Mesothelial cell of epicardium (in vitro differentiated cells): ENCODE measurements at regions not wholly inside any gene's neighbourhood (a gene's known extent, or its start where the extent isn't known, plus 50 kb on each side); places are given as distances from the start of the nearest gene placed in this dataset.

Source experiments
- DNase-seq, 2 experiments: peaks; one replicate each; pipeline ENCODE4 v3.0.0; 2021; ENCODE audit warnings: low spot score in 2 of 2; ENCODE audit not compliant: unreplicated experiment in 2 of 2
- H3K27ac Mint-ChIP-seq: 2 replicates; pipeline ENCODE4 v1.8.0; 2021; ENCODE audit warnings: mixed read lengths
- H3K27me3 Mint-ChIP-seq: 2 replicates; pipeline ENCODE4 v1.8.0; 2021; ENCODE audit warnings: low read depth, mixed read lengths
- H3K36me3 Mint-ChIP-seq: 2 replicates; pipeline ENCODE4 v1.8.0; 2021; ENCODE audit warnings: mixed read lengths
- H3K4me1 Mint-ChIP-seq: 2 replicates; pipeline ENCODE4 v1.8.0; 2021; ENCODE audit warnings: mixed read lengths
- H3K4me3 Mint-ChIP-seq: 2 replicates; pipeline ENCODE4 v1.8.0; 2021; ENCODE audit warnings: mild to moderate bottlenecking, moderate library complexity, mixed read lengths
- H3K9me3 Mint-ChIP-seq: 2 replicates; pipeline ENCODE4 v1.8.0; 2021; ENCODE audit warnings: mixed read lengths
- TF ChIP-seq, protein P1 (sequence below): fragments of 200-600 bp; sonication (generic); IDR thresholded peaks from one replicate; pipeline ENCODE4 v1.5.0; 2021; ENCODE audit warnings: antibody characterized with exemption; ENCODE audit not compliant: unreplicated experiment

DNA sequence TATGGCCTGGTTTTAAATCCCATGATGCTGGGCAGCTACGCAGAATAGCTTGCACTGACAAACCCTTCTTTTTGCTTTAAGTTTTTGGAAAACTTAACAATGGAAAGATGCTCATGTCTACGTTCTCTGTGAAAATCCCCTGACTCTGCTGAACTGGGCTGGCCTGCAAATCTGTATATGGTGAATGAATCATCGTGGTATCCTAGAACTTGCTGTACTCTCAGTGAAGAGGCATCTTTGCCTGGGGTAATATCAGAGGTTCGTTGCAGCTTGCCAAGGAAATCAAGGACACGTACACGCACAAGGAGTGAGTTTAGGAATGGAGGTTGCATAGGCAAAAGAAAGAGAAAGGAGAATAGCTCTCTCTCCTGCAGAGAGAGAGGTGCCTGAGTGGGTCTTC, 382.0 kb upstream of the ADARB2 start:
- H3K27me3 Mint-ChIP-seq, result peaks cover 2% of the 10 kb centered on the region
- H3K27ac Mint-ChIP-seq, result no peak overlapping the region
- H3K4me3 Mint-ChIP-seq, result no peak overlapping the region
- no peak for DNase-seq
- H3K9me3 Mint-ChIP-seq, result peaks cover 9% of the 10 kb centered on the region
- TF ChIP-seq, protein P1, sequence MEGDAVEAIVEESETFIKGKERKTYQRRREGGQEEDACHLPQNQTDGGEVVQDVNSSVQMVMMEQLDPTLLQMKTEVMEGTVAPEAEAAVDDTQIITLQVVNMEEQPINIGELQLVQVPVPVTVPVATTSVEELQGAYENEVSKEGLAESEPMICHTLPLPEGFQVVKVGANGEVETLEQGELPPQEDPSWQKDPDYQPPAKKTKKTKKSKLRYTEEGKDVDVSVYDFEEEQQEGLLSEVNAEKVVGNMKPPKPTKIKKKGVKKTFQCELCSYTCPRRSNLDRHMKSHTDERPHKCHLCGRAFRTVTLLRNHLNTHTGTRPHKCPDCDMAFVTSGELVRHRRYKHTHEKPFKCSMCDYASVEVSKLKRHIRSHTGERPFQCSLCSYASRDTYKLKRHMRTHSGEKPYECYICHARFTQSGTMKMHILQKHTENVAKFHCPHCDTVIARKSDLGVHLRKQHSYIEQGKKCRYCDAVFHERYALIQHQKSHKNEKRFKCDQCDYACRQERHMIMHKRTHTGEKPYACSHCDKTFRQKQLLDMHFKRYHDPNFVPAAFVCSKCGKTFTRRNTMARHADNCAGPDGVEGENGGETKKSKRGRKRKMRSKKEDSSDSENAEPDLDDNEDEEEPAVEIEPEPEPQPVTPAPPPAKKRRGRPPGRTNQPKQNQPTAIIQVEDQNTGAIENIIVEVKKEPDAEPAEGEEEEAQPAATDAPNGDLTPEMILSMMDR, result no peak
- H3K4me1 Mint-ChIP-seq, result no peaks in the 10 kb centered on the region
- H3K36me3 Mint-ChIP-seq, result no peaks in the 10 kb centered on the region

GRCh38 chr10:2118201-2118600, 380.9 kb upstream of the ADARB2 start:
- TF ChIP-seq, protein P1, result no peak
- Mint-ChIP-seq H3K4me1 (no peaks in the 10 kb centered on the region), H3K9me3 (peaks cover 9% of the 10 kb centered on the region), H3K36me3 (no peaks in the 10 kb centered on the region), H3K27me3 (peaks cover 2% of the 10 kb centered on the region), H3K27ac (no peak overlapping the region), H3K4me3 (no peak overlapping the region)
- DNase-seq, result no peak

DNA sequence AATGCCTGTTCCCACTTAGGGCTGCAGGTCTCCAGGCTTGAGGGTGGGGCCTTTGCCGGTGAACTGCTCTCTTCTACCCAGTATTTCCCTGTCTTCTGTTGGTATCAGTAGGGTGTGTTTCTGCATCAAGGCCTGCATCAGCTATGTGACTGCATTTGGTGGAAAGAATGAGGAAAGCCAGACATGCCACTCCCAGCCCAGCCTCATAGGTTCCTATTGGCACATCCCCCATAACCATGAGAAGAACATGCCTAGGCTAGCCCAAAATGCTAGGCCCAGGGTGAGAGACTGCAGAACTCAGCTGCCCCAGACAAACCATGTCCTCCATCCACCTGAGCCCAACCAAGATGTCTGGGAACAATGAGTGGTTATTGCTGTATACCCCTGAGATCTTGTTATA, 380.3 kb upstream of the ADARB2 start:
- no peaks in the 10 kb centered on the region for H3K36me3 Mint-ChIP-seq
- H3K27me3 Mint-ChIP-seq, result peaks cover 2% of the 10 kb centered on the region
- DNase-seq, result no peak
- peaks cover 9% of the 10 kb centered on the region for H3K9me3 Mint-ChIP-seq
- no peaks in the 10 kb centered on the region for H3K4me1 Mint-ChIP-seq
- no peak overlapping the region for H3K27ac Mint-ChIP-seq
- TF ChIP-seq, protein P1, result no peak
- no peak overlapping the region for H3K4me3 Mint-ChIP-seq

GRCh38 chr10:2111965-2112364, 374.6 kb upstream of the ADARB2 start:
- no peak for DNase-seq
- H3K4me3 Mint-ChIP-seq, result no peak overlapping the region
- H3K36me3 Mint-ChIP-seq, result no peaks in the 10 kb centered on the region
- peaks cover 2% of the 10 kb centered on the region for H3K9me3 Mint-ChIP-seq
- no peak overlapping the region for H3K27ac Mint-ChIP-seq
- H3K27me3 Mint-ChIP-seq, result no peaks in the 10 kb centered on the region
- H3K4me1 Mint-ChIP-seq, result no peaks in the 10 kb centered on the region
- TF ChIP-seq, protein P1, result no peak

DNA sequence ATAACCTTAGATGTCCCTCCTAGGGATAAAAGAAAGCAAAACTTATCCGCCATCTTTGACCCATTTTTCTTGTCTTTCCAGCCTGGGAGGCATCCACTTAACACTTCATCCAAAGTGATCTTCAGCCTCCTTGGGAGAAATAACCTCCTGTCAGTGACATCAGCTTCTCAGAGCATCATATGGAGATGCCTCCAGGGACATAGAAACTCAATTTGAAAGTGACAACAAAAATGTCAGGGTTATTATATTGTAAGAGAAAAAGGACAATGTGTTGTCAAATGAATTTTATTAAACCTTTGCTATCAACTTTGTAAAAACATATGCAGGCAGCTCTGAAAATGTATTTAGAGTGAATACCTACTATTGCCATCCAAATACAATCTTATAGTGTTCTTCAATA, 371.2 kb upstream of the ADARB2 start:
- DNase-seq, result no peak
- no peaks in the 10 kb centered on the region for H3K36me3 Mint-ChIP-seq
- no peak overlapping the region for H3K27ac Mint-ChIP-seq
- TF ChIP-seq, protein P1, result no peak
- H3K4me3 Mint-ChIP-seq, result no peak overlapping the region
- no peaks in the 10 kb centered on the region for H3K4me1 Mint-ChIP-seq
- no peaks in the 10 kb centered on the region for H3K9me3 Mint-ChIP-seq
- H3K27me3 Mint-ChIP-seq, result no peaks in the 10 kb centered on the region

- no peak overlapping the region for H3K27ac Mint-ChIP-seq
- no peaks in the 10 kb centered on the region for H3K9me3 Mint-ChIP-seq
- H3K4me3 Mint-ChIP-seq, result no peak overlapping the region
- TF ChIP-seq, protein P1, result no peak
- H3K36me3 Mint-ChIP-seq, result no peaks in the 10 kb centered on the region
- DNase-seq, result no peak
- no peaks in the 10 kb centered on the region for H3K4me1 Mint-ChIP-seq
- no peaks in the 10 kb centered on the region for H3K27me3 Mint-ChIP-seq
Measured at GRCh38 chr10:2106641-2107040, 369.3 kb upstream of the ADARB2 start.
